NCI-H2227 treated with DMSO at 0.1 percent for 48 hours (cell line): ENCODE measurements at regions not wholly inside any gene's neighbourhood (a gene's known extent, or its start where the extent isn't known, plus 50 kb on each side); places are given as distances from the start of the nearest gene placed in this dataset.

Experiments used
- DNase-seq: peaks from one replicate; lab custom pipeline; 2025; lab: John Stamatoyannopoulos, UW

GRCh38 chr5:74286734-74287695 lies 353.5 kb downstream of the ENC1 start:
- no peak for DNase-seq

- DNase-seq, result no peak
Observed at GRCh38 chr5:74285675-74286280, 354.8 kb downstream of the ENC1 start.

GRCh38 chr5:74282490-74282889 lies 358.0 kb downstream of the ENC1 start:
- no peak for DNase-seq

- DNase-seq, result no peak
Observed at GRCh38 chr5:74281166-74281565, 359.4 kb downstream of the ENC1 start.

- DNase-seq, result no peak
Observed at GRCh38 chr5:74280306-74280705, 360.2 kb downstream of the ENC1 start.

- DNase-seq, result no peak
Observed at GRCh38 chr5:74279244-74279643, 361.3 kb downstream of the ENC1 start.

GRCh38 chr5:74277418-74277817 lies 363.1 kb downstream of the ENC1 start:
- no peak for DNase-seq

GRCh38 chr5:74275171-74275992 lies 365.1 kb downstream of the ENC1 start:
- no peak for DNase-seq

- no peak for DNase-seq
Observed at GRCh38 chr5:74274326-74274725, 366.2 kb downstream of the ENC1 start.

GRCh38 chr5:74272831-74273451 lies 367.6 kb downstream of the ENC1 start:
- DNase-seq, result no peak

- no peak for DNase-seq
Observed at GRCh38 chr5:74272024-74272775, 368.3 kb downstream of the ENC1 start.

GRCh38 chr5:74268297-74268696 lies 372.2 kb downstream of the ENC1 start:
- DNase-seq, result no peak

- no peak for DNase-seq
Observed at GRCh38 chr5:74266836-74267235, 373.7 kb downstream of the ENC1 start.

GRCh38 chr5:74266132-74266531 lies 374.4 kb downstream of the ENC1 start:
- DNase-seq, result no peak

- DNase-seq, result no peak
Observed at GRCh38 chr5:74262544-74263207, 377.9 kb downstream of the ENC1 start.

GRCh38 chr5:74261866-74262265 lies 378.7 kb downstream of the ENC1 start:
- no peak for DNase-seq

GRCh38 chr5:74261421-74261820 lies 379.1 kb downstream of the ENC1 start:
- no peak for DNase-seq

GRCh38 chr5:74259572-74259971 lies 381.0 kb downstream of the ENC1 start:
- DNase-seq, result no peak

GRCh38 chr5:74258314-74258665 lies 382.2 kb downstream of the ENC1 start:
- DNase-seq, result no peak

- DNase-seq, result no peak
Observed at GRCh38 chr5:74257645-74258313, 382.7 kb downstream of the ENC1 start.
